Thymus (tissue), 11 donors: ENCODE measurements at regions not wholly inside any gene's neighbourhood (a gene's known extent, or its start where the extent isn't known, plus 50 kb on each side); places are given as distances from the start of the nearest gene placed in this dataset.

Experiments
- DNase-seq, 9 donors: peaks; one replicate each; pipeline ENCODE4 v3.0.0-alpha.2; 2013; ENCODE audit warnings: low spot score in 9 of 9, low read depth in 6 of 9, missing footprints in 1 of 9
- H3K27ac ChIP-seq, 2 donors: one replicate each; pipeline ENCODE4 v1.5.1; 2013; ENCODE audit warnings: control low read depth in 1 of 2, low read depth in 1 of 2, low read length in 1 of 2, mild to moderate bottlenecking in 1 of 2, moderate library complexity in 1 of 2
- H3K27me3 ChIP-seq, 2 donors: one replicate each; pipeline ENCODE4 v1.5.1; 2013; ENCODE audit warnings: low read length in 1 of 2; ENCODE audit not compliant: control insufficient read depth in 2 of 2, insufficient read depth in 1 of 2
- H3K36me3 ChIP-seq, 2 donors: one replicate each; pipeline ENCODE4 v1.5.1; 2013; ENCODE audit warnings: low read length in 1 of 2, mild to moderate bottlenecking in 1 of 2, moderate library complexity in 1 of 2; ENCODE audit not compliant: control insufficient read depth in 2 of 2, insufficient read depth in 2 of 2
- H3K4me1 ChIP-seq, 2 donors: one replicate each; pipeline ENCODE4 v1.5.1; 2013; ENCODE audit warnings: low read length in 2 of 2; ENCODE audit not compliant: control insufficient read depth in 2 of 2, insufficient read depth in 2 of 2
- H3K4me3 ChIP-seq, 2 donors: one replicate each; pipeline ENCODE4 v1.5.1; 2013; ENCODE audit warnings: low read length in 2 of 2, control low read depth in 1 of 2, mild to moderate bottlenecking in 1 of 2
- H3K9me3 ChIP-seq, 2 donors: one replicate each; pipeline ENCODE4 v1.5.1; 2013; ENCODE audit warnings: low read length in 1 of 2, mild to moderate bottlenecking in 1 of 2; ENCODE audit not compliant: control insufficient read depth in 2 of 2, insufficient read depth in 1 of 2
- WGBS: extraction: QIAGEN DNeasy Blood & Tissue Kit; methylation state at CpG from one replicate; pipeline ENCODE4 v1.1.7; 2013; 5-methylcytosine and 5-hydroxymethylcytosine counted together
- donor health status: healthy.

GRCh38 chr3:21310891-21311290 is 440.1 kb downstream of the ZNF385D start:
- Histone ChIP-seq H3K36me3 (no peaks in the 10 kb centered on the region), H3K9me3 (no peaks in the 10 kb centered on the region), H3K4me3 (no peak overlapping the region), H3K4me1 (no peaks in the 10 kb centered on the region), H3K27me3 (no peaks in the 10 kb centered on the region), H3K27ac (no peak overlapping the region)
- WGBS = 93% methylated on average over 1 of the region's 1 CpG
- no peak for DNase-seq

- no peaks in the 10 kb centered on the region for H3K4me1 ChIP-seq
- H3K36me3 ChIP-seq = no peaks in the 10 kb centered on the region
- WGBS = 92% methylated on average over 2 of the region's 2 CpGs
- no peak overlapping the region for H3K27ac ChIP-seq
- H3K27me3 ChIP-seq = no peaks in the 10 kb centered on the region
- H3K4me3 ChIP-seq = no peak overlapping the region
- no peak for DNase-seq
- no peaks in the 10 kb centered on the region for H3K9me3 ChIP-seq
These were observed 440.8 kb downstream of the ZNF385D start for GRCh38 chr3:21310161-21310560.

GRCh38 chr3:21297304-21297703 is 453.7 kb downstream of the ZNF385D start:
- H3K9me3 ChIP-seq = peaks cover 0 to 9% of the 10 kb centered on the region in 2 donors
- no peak for DNase-seq
- no peaks in the 10 kb centered on the region for H3K36me3 ChIP-seq
- WGBS = 65% methylated on average over 1 of the region's 1 CpG
- H3K27me3 ChIP-seq = no peaks in the 10 kb centered on the region
- no peaks in the 10 kb centered on the region for H3K4me1 ChIP-seq
- no peak overlapping the region for H3K4me3 ChIP-seq
- no peak overlapping the region for H3K27ac ChIP-seq

GRCh38 chr3:21294768-21295167 is 456.2 kb downstream of the ZNF385D start:
- no peak for DNase-seq
- Histone ChIP-seq H3K27ac (no peak overlapping the region), H3K27me3 (no peaks in the 10 kb centered on the region), H3K9me3 (peaks cover 0 to 9% of the 10 kb centered on the region in 2 donors), H3K4me1 (no peaks in the 10 kb centered on the region), H3K36me3 (no peaks in the 10 kb centered on the region), H3K4me3 (no peak overlapping the region)

- Histone ChIP-seq H3K9me3 (peaks cover 0 to 12% of the 10 kb centered on the region in 2 donors), H3K27me3 (no peaks in the 10 kb centered on the region), H3K27ac (no peak overlapping the region), H3K36me3 (no peaks in the 10 kb centered on the region), H3K4me1 (no peaks in the 10 kb centered on the region), H3K4me3 (no peak overlapping the region)
- 88% methylated on average over 2 of the region's 2 CpGs for WGBS
- DNase-seq = no peak
These were observed 458.0 kb downstream of the ZNF385D start for GRCh38 chr3:21292971-21293370.

- Histone ChIP-seq H3K4me1 (no peaks in the 10 kb centered on the region), H3K9me3 (peaks cover 0 to 11% of the 10 kb centered on the region in 2 donors), H3K4me3 (no peak overlapping the region), H3K27ac (no peak overlapping the region), H3K36me3 (no peaks in the 10 kb centered on the region), H3K27me3 (no peaks in the 10 kb centered on the region)
- WGBS = 75% methylated on average over 1 of the region's 1 CpG
- DNase-seq = no peak
These were observed 460.5 kb downstream of the ZNF385D start for GRCh38 chr3:21290557-21290956.

GRCh38 chr3:21274079-21274571 is 476.9 kb downstream of the ZNF385D start:
- H3K36me3 ChIP-seq = no peaks in the 10 kb centered on the region
- peaks cover 2 to 11% of the 10 kb centered on the region in 2 donors for H3K9me3 ChIP-seq
- H3K27me3 ChIP-seq = no peaks in the 10 kb centered on the region
- 91% methylated on average over 2 of the region's 2 CpGs for WGBS
- no peak overlapping the region for H3K27ac ChIP-seq
- H3K4me3 ChIP-seq = no peak overlapping the region
- no peak for DNase-seq
- no peaks in the 10 kb centered on the region for H3K4me1 ChIP-seq

- Histone ChIP-seq H3K4me3 (no peak overlapping the region), H3K9me3 (peaks cover 2 to 11% of the 10 kb centered on the region in 2 donors), H3K4me1 (no peaks in the 10 kb centered on the region), H3K36me3 (no peaks in the 10 kb centered on the region), H3K27ac (no peak overlapping the region), H3K27me3 (no peaks in the 10 kb centered on the region)
- DNase-seq = no peak
- WGBS = 72% methylated on average over 4 of the region's 4 CpGs
These were observed 477.6 kb downstream of the ZNF385D start for GRCh38 chr3:21273259-21274025.

GRCh38 chr3:21271606-21272016 is 479.4 kb downstream of the ZNF385D start:
- Histone ChIP-seq H3K27ac (no peak overlapping the region), H3K4me3 (no peak overlapping the region), H3K4me1 (no peaks in the 10 kb centered on the region), H3K9me3 (peaks cover 2 to 11% of the 10 kb centered on the region in 2 donors), H3K36me3 (no peaks in the 10 kb centered on the region), H3K27me3 (no peaks in the 10 kb centered on the region)
- WGBS = 98% methylated on average over 19 of the region's 19 CpGs
- DNase-seq = no peak
